Esophagus muscularis mucosa (tissue), 4 donors: ENCODE measurements at regions not wholly inside any gene's neighbourhood (a gene's known extent, or its start where the extent isn't known, plus 50 kb on each side); places are given as distances from the start of the nearest gene placed in this dataset.

ENCODE experiments used
- DNase-seq: peaks from one replicate; pipeline ENCODE4 v3.0.0-alpha.2; 2017; ENCODE audit errors: extremely low spot score
- H3K27ac ChIP-seq, 4 donors: fragments of 200-600 bp; sonication (generic); replicated peaks in 1 of 4; 1 replicate in 3 of 4; 2 replicates in 1 of 4; pipeline ENCODE4 v1.5.1; 2016 to 2019; ENCODE audit warnings: mild to moderate bottlenecking in 1 of 4
- H3K27me3 ChIP-seq, 4 donors: fragments of 200-600 bp; sonication (generic); one replicate each; pipeline versions ENCODE4 v1.5.1 to v1.6.0; 2016 to 2019
- H3K36me3 ChIP-seq, 4 donors: fragments of 200-600 bp; sonication (generic); one replicate each; pipeline ENCODE4 v1.5.1; 2016 to 2019
- H3K4me1 ChIP-seq, 4 donors: fragments of 200-600 bp; sonication (generic); one replicate each; pipeline ENCODE4 v1.5.1; 2016 to 2019
- H3K4me3 ChIP-seq, 4 donors: fragments of 200-600 bp; sonication (generic); 1 replicate in 2 of 4; 2 replicates in 2 of 4; pipeline ENCODE4 v1.5.1; 2016 to 2019; ENCODE audit warnings: mild to moderate bottlenecking in 4 of 4, moderate library complexity in 1 of 4
- H3K9me3 ChIP-seq, 4 donors: fragments of 200-600 bp; sonication (generic); 1 replicate in 3 of 4; 2 replicates in 1 of 4; pipeline ENCODE4 v1.5.1; 2016 to 2019
- CTCF ChIP-seq, 3 experiments: fragments of 200-600 bp in 2 of 3; fragments of 450-650 bp in 1 of 3; sonication (generic) in 2 of 3; IDR thresholded peaks; one replicate each; pipeline ENCODE4 v1.5.1; 2017 to 2019; ENCODE audit warnings: antibody characterized with exemption in 3 of 3, mild to moderate bottlenecking in 2 of 3, moderate library complexity in 1 of 3
- EP300 ChIP-seq: sonication (generic); formaldehyde crosslinking; IDR thresholded peaks from one replicate; pipeline ENCODE4 v1.6.1; 2017; ENCODE audit warnings: antibody characterized with exemption
- POLR2A ChIP-seq: fragments of 450-650 bp; IDR thresholded peaks from one replicate; pipeline ENCODE4 v1.6.1; 2017; ENCODE audit warnings: antibody characterized with exemption, moderate library complexity, mild to moderate bottlenecking, low read depth
- POLR2AphosphoS5 ChIP-seq, 2 donors: sonication (generic); formaldehyde crosslinking; IDR thresholded peaks; one replicate each; pipeline ENCODE4 v1.6.1; 2017; ENCODE audit warnings: antibody characterized with exemption in 2 of 2
- WGBS: methylation state at CpG from one replicate; pipeline ENCODE4 v1.1.5; 2018; 5-methylcytosine and 5-hydroxymethylcytosine counted together
- intact Hi-C: fragments of 100-400 bp; cut with DNase I; formaldehyde crosslinking; loops from one replicate; pipeline ENCODE4 v1.15.1; 2023

GRCh38 chr2:52404866-52405265, 1362.7 kb upstream of the CHAC2 start:
- intact Hi-C loops, result no loop called here
- Histone ChIP-seq H3K36me3 (no peaks in the 10 kb centered on the region), H3K27ac (no peak overlapping the region), H3K4me1 (peaks cover 0 to 5% (median 0%) of the 10 kb centered on the region in 4 donors), H3K27me3 (no peaks in the 10 kb centered on the region), H3K4me3 (no peak overlapping the region), H3K9me3 (no peaks in the 10 kb centered on the region)
- DNase-seq, result no peak
- 60% methylated on average over 3 of the region's 3 CpGs for WGBS
- TF ChIP-seq POLR2AphosphoS5 (IDR thresholded peaks at IDR 0.05), result no peak
- no peak for TF ChIP-seq POLR2A
- TF ChIP-seq EP300, result no peak
- TF ChIP-seq CTCF (IDR thresholded peaks at IDR 0.05), result no peak

GRCh38 chr2:52404046-52404445, 1363.6 kb upstream of the CHAC2 start:
- no peaks in the 10 kb centered on the region for H3K27me3 ChIP-seq
- H3K27ac ChIP-seq, result no peak overlapping the region
- intact Hi-C loops, result no loop called here
- peaks cover 0 to 5% (median 0%) of the 10 kb centered on the region in 4 donors for H3K4me1 ChIP-seq
- WGBS, result 95% methylated on average over 4 of the region's 4 CpGs
- no peaks in the 10 kb centered on the region for H3K9me3 ChIP-seq
- no peak overlapping the region for H3K4me3 ChIP-seq
- DNase-seq, result no peak
- no peaks in the 10 kb centered on the region for H3K36me3 ChIP-seq
- no peak for TF ChIP-seq CTCF (IDR thresholded peaks at IDR 0.05)
- TF ChIP-seq POLR2A, result no peak
- no peak for TF ChIP-seq POLR2AphosphoS5 (IDR thresholded peaks at IDR 0.05)
- TF ChIP-seq EP300, result no peak

- no peaks in the 10 kb centered on the region for H3K27me3 ChIP-seq
- 68% methylated on average over 6 of the region's 6 CpGs for WGBS
- H3K36me3 ChIP-seq, result no peaks in the 10 kb centered on the region
- no peak for TF ChIP-seq CTCF (IDR thresholded peaks at IDR 0.05)
- TF ChIP-seq POLR2A, result no peak
- no peak for TF ChIP-seq POLR2AphosphoS5 (IDR thresholded peaks at IDR 0.05)
- TF ChIP-seq EP300, result no peak
- peaks cover 0 to 5% (median 0%) of the 10 kb centered on the region in 4 donors for H3K4me1 ChIP-seq
- no peak overlapping the region for H3K4me3 ChIP-seq
- DNase-seq, result no peak
- H3K27ac ChIP-seq, result no peak overlapping the region
- intact Hi-C loops, result no loop called here
- H3K9me3 ChIP-seq, result no peaks in the 10 kb centered on the region
Observed at GRCh38 chr2:52402128-52402527, 1365.5 kb upstream of the CHAC2 start.

GRCh38 chr2:52396836-52397235, 1364.9 kb upstream of the NRXN1 start:
- WGBS, result 69% methylated on average over 1 of the region's 1 CpG
- H3K4me3 ChIP-seq, result no peak overlapping the region
- H3K27me3 ChIP-seq, result no peaks in the 10 kb centered on the region

More at GRCh38 chr2:52396836-52397235, 1364.9 kb upstream of the NRXN1 start:
- H3K4me1 ChIP-seq, result no peaks in the 10 kb centered on the region
- no peak overlapping the region for H3K27ac ChIP-seq
- no peaks in the 10 kb centered on the region for H3K36me3 ChIP-seq
- H3K9me3 ChIP-seq, result no peaks in the 10 kb centered on the region
- intact Hi-C loops, result no loop called here
- no peak for TF ChIP-seq CTCF (IDR thresholded peaks at IDR 0.05)
- TF ChIP-seq POLR2A, result no peak
- TF ChIP-seq POLR2AphosphoS5 (IDR thresholded peaks at IDR 0.05), result no peak
- TF ChIP-seq EP300, result no peak
- no peak for DNase-seq
